ENCODE measurements at regions not wholly inside any gene's neighbourhood (a gene's known extent, or its start where the extent isn't known, plus 50 kb on each side); places are given as distances from the start of the nearest gene placed in this dataset.

- intact Hi-C loops (cut with micrococcal nuclease; ENCODE audit: unreplicated experiment) (no loop called here), in situ Hi-C loops (cut with HindIII; ENCODE audit: low pct_unique_long_range_greater_than_20kb, low sequenced_read_pairs) (no loop called here)
- no peak for TF ChIP-seq POLR2AphosphoS5 (IDR thresholded peaks at IDR 0.05; ENCODE audit: low read depth, low read length)
- TF ChIP-seq, protein P1, sequence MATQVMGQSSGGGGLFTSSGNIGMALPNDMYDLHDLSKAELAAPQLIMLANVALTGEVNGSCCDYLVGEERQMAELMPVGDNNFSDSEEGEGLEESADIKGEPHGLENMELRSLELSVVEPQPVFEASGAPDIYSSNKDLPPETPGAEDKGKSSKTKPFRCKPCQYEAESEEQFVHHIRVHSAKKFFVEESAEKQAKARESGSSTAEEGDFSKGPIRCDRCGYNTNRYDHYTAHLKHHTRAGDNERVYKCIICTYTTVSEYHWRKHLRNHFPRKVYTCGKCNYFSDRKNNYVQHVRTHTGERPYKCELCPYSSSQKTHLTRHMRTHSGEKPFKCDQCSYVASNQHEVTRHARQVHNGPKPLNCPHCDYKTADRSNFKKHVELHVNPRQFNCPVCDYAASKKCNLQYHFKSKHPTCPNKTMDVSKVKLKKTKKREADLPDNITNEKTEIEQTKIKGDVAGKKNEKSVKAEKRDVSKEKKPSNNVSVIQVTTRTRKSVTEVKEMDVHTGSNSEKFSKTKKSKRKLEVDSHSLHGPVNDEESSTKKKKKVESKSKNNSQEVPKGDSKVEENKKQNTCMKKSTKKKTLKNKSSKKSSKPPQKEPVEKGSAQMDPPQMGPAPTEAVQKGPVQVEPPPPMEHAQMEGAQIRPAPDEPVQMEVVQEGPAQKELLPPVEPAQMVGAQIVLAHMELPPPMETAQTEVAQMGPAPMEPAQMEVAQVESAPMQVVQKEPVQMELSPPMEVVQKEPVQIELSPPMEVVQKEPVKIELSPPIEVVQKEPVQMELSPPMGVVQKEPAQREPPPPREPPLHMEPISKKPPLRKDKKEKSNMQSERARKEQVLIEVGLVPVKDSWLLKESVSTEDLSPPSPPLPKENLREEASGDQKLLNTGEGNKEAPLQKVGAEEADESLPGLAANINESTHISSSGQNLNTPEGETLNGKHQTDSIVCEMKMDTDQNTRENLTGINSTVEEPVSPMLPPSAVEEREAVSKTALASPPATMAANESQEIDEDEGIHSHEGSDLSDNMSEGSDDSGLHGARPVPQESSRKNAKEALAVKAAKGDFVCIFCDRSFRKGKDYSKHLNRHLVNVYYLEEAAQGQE (IDR thresholded peaks at IDR 0.05; ENCODE audit: insufficient read depth in 1 of 2, low read depth in 2 of 2, low read length in 1 of 2), result no peak
- TF ChIP-seq, protein P2, sequence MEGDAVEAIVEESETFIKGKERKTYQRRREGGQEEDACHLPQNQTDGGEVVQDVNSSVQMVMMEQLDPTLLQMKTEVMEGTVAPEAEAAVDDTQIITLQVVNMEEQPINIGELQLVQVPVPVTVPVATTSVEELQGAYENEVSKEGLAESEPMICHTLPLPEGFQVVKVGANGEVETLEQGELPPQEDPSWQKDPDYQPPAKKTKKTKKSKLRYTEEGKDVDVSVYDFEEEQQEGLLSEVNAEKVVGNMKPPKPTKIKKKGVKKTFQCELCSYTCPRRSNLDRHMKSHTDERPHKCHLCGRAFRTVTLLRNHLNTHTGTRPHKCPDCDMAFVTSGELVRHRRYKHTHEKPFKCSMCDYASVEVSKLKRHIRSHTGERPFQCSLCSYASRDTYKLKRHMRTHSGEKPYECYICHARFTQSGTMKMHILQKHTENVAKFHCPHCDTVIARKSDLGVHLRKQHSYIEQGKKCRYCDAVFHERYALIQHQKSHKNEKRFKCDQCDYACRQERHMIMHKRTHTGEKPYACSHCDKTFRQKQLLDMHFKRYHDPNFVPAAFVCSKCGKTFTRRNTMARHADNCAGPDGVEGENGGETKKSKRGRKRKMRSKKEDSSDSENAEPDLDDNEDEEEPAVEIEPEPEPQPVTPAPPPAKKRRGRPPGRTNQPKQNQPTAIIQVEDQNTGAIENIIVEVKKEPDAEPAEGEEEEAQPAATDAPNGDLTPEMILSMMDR (IDR thresholded peaks at IDR 0.05), result no peak
- TF ChIP-seq SIN3A (IDR thresholded peaks at IDR 0.05; ENCODE audit: borderline replicate concordance, insufficient read depth, low read depth, low read length), result no peak
- TF ChIP-seq TCF7L2 (IDR thresholded peaks at IDR 0.05; ENCODE audit: low read depth, low read length), result no peak
- Histone ChIP-seq H3K27me3 (ENCODE audit: control insufficient read depth, insufficient read depth, low read length) (no peaks in the 10 kb centered on the region), H3K4me3 (ENCODE audit: low read depth in 2 of 2, low read length in 2 of 2) (no peak overlapping the region), H3K9me3 (ENCODE audit: control insufficient read depth, insufficient read depth, low read depth, low read length) (no peaks in the 10 kb centered on the region), H3K36me3 (ENCODE audit: control insufficient read depth, insufficient read depth, low read length) (no peaks in the 10 kb centered on the region), H3K27ac (ENCODE audit: low read length) (no peak overlapping the region), H3K4me1 (ENCODE audit: control insufficient read depth, insufficient read depth, low read length) (no peaks in the 10 kb centered on the region)
- CTCF ChIA-PET, result no interaction called here
- POLR2A ChIA-PET, result no interaction called here
- ATAC-seq (no peak), DNase-seq (ENCODE audit: low read depth, low spot score) (no peak)
- BruUV-seq (replicated peaks), result no TSS peak
Observed at GRCh38 chr11:110808248-110808647, 96.0 kb upstream of the ARHGAP20 start.

DNA sequence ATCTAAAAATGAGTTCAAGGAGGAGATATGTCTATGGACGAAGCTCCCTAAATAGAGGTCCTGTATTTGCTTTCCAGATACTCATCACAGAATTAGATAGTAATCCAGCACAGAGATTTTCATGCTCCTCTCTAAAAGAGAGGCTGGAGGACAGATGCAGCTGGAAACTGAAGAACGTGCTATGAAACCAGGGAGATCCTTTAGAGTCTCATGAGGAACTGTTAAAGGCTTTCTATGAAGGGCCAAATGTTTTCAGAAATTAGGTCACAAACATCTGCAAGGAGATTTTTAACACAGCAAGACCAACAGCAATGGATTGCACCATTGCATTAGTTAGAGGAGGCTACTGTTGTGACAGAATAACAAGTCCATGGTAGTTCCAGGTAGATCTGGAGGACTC, 95.6 kb upstream of the ARHGAP20 start:
- no TSS peak for BruUV-seq (replicated peaks)
- CTCF ChIA-PET, result no interaction called here
- in situ Hi-C loops (cut with HindIII; ENCODE audit: low pct_unique_long_range_greater_than_20kb, low sequenced_read_pairs), result no loop called here
- DNase-seq (ENCODE audit: low read depth, low spot score), result no peak
- Histone ChIP-seq H3K9me3 (ENCODE audit: control insufficient read depth, insufficient read depth, low read depth, low read length) (no peaks in the 10 kb centered on the region), H3K4me3 (ENCODE audit: low read depth in 2 of 2, low read length in 2 of 2) (no peak overlapping the region), H3K36me3 (ENCODE audit: control insufficient read depth, insufficient read depth, low read length) (no peaks in the 10 kb centered on the region), H3K27me3 (ENCODE audit: control insufficient read depth, insufficient read depth, low read length) (no peaks in the 10 kb centered on the region), H3K4me1 (ENCODE audit: control insufficient read depth, insufficient read depth, low read length) (no peaks in the 10 kb centered on the region), H3K27ac (ENCODE audit: low read length) (no peak overlapping the region)
- POLR2A ChIA-PET, result no interaction called here
- ATAC-seq, result no peak
- no peak for TF ChIP-seq POLR2AphosphoS5 (IDR thresholded peaks at IDR 0.05; ENCODE audit: low read depth, low read length)
- no peak for TF ChIP-seq SIN3A (IDR thresholded peaks at IDR 0.05; ENCODE audit: borderline replicate concordance, insufficient read depth, low read depth, low read length)
- TF ChIP-seq, protein P1 (IDR thresholded peaks at IDR 0.05; ENCODE audit: insufficient read depth in 1 of 2, low read depth in 2 of 2, low read length in 1 of 2), result no peak
- TF ChIP-seq, protein P2 (IDR thresholded peaks at IDR 0.05), result no peak
- TF ChIP-seq TCF7L2 (IDR thresholded peaks at IDR 0.05; ENCODE audit: low read depth, low read length), result no peak
- intact Hi-C loops (cut with micrococcal nuclease; ENCODE audit: unreplicated experiment), result no loop called here
